ENCODE measurements at regions not wholly inside any gene's neighbourhood (a gene's known extent, or its start where the extent isn't known, plus 50 kb on each side); places are given as distances from the start of the nearest gene placed in this dataset.

- no peak for DNase-seq
- H3K36me3 ChIP-seq (replicated peaks in 1 of 2; ENCODE audit: insufficient read depth in 1 of 2, low read depth in 2 of 2) = no peaks in the 10 kb centered on the region
- no peak overlapping the region for H3K27ac ChIP-seq
- no peak overlapping the region for H3K4me3 ChIP-seq
- intact Hi-C loops (cut with DNase I) = no loop called here
- TF ChIP-seq POLR2A (IDR thresholded peaks at IDR 0.05) (no peak), CTCF (IDR thresholded peaks at IDR 0.05) (no peak)
- whole genome bisulfite sequencing, 2 donors = 70 to 73% methylated on average over 6 of the region's 6 CpGs
- H3K4me1 ChIP-seq = no peaks in the 10 kb centered on the region
- H3K27me3 ChIP-seq = no peaks in the 10 kb centered on the region
- no peaks in the 10 kb centered on the region for H3K9me3 ChIP-seq
- no peak for ATAC-seq
Measured at GRCh38 chr2:75810611-75811330, 100.1 kb upstream of the GCFC2 start.

GRCh38 chr2:75808793-75809535 lies 98.2 kb upstream of the GCFC2 start:
- no peak overlapping the region for H3K27ac ChIP-seq
- no peak for ATAC-seq
- intact Hi-C loops (cut with DNase I) = no loop called here
- whole genome bisulfite sequencing, 2 donors = 37 to 49% methylated on average over 4 of the region's 4 CpGs
- DNase-seq = no peak
- no peaks in the 10 kb centered on the region for H3K4me1 ChIP-seq
- no peak for TF ChIP-seq CTCF (IDR thresholded peaks at IDR 0.05)
- no peak for TF ChIP-seq POLR2A (IDR thresholded peaks at IDR 0.05)
- no peaks in the 10 kb centered on the region for H3K36me3 ChIP-seq (replicated peaks in 1 of 2; ENCODE audit: insufficient read depth in 1 of 2, low read depth in 2 of 2)
- no peak overlapping the region for H3K4me3 ChIP-seq
- H3K9me3 ChIP-seq = no peaks in the 10 kb centered on the region
- H3K27me3 ChIP-seq = no peaks in the 10 kb centered on the region

- whole genome bisulfite sequencing, 2 donors = 70 to 72% methylated on average over 2 of the region's 2 CpGs
- H3K36me3 ChIP-seq (replicated peaks in 1 of 2; ENCODE audit: insufficient read depth in 1 of 2, low read depth in 2 of 2) = no peaks in the 10 kb centered on the region
- no peak for ATAC-seq
Measured at GRCh38 chr2:75807992-75808391, 97.3 kb upstream of the GCFC2 start.

GRCh38 chr2:75801234-75801982 lies 90.7 kb upstream of the GCFC2 start:
- Histone ChIP-seq H3K9me3 (no peaks in the 10 kb centered on the region), H3K36me3 (replicated peaks in 1 of 2; ENCODE audit: insufficient read depth in 1 of 2, low read depth in 2 of 2) (no peaks in the 10 kb centered on the region), H3K4me3 (no peak overlapping the region), H3K27ac (no peak overlapping the region), H3K27me3 (no peaks in the 10 kb centered on the region), H3K4me1 (no peaks in the 10 kb centered on the region)
- intact Hi-C loops (cut with DNase I) = no loop called here
- no peak for TF ChIP-seq POLR2A (IDR thresholded peaks at IDR 0.05)
- TF ChIP-seq CTCF (IDR thresholded peaks at IDR 0.05) = no peak
- 59 to 60% methylated on average over 2 of the region's 2 CpGs for WGBS, 2 donors
- DNase-seq (no peak), ATAC-seq (no peak)

More at GRCh38 chr2:75807992-75808391, 97.3 kb upstream of the GCFC2 start:
- no peak overlapping the region for H3K27ac ChIP-seq
- DNase-seq = no peak
- no peaks in the 10 kb centered on the region for H3K27me3 ChIP-seq
- intact Hi-C loops (cut with DNase I) = no loop called here
- H3K4me3 ChIP-seq = no peak overlapping the region
- TF ChIP-seq CTCF (IDR thresholded peaks at IDR 0.05) = no peak
- no peaks in the 10 kb centered on the region for H3K9me3 ChIP-seq
- H3K4me1 ChIP-seq = no peaks in the 10 kb centered on the region
